ENCODE measurements at regions not wholly inside any gene's neighbourhood (a gene's known extent, or its start where the extent isn't known, plus 50 kb on each side); places are given as distances from the start of the nearest gene placed in this dataset.
A peak's percentile ranks its signal among the peaks of the same experiment; 100 is the strongest.

DNA sequence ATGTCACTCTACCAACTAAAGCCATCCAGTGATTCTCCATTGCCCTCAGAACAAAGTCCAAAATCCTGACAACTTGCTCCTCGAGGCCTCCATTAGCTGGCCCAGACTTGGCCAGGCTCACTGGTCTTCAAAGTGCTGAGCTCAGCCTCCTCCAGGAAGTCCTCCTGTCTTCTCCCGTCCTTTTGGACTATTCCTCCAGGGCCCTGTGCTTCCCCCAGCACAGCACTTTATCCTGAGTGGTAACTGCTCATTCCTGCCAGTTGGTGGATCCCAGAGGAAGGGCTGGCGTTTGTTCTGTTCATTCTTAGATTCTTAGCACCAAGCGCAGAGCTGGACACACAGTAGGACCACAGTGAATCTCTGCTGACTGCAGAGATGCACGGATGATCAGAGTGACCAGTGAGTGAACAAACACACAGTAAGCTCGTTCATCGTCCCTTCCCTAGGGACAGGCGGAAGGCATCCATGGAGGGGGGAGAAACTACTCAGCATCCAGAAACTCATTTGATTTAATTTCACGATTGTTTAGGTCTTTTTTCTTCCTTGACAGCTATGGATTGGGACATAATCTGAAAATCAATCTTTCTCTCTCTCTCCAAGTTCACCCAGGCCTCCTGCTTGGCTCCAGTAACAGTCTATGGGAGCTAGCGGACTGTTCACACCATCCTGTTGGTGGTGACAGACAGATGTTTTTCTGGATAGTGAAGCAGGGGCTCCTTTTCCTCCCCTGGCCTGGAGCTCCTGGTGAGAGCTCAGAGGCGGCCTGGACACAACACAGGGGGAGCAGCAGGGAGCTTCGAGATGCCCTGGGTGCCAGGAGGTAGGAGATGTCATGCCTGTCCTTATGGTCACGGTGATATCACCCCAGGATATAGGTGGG, 180.2 kb downstream of the PTPRU start:
- CTCF ChIA-PET (ENCODE audit: low intra/inter-chr PET ratio, low total read pairs) = no interaction called here
- H3K9ac ChIP-seq (ENCODE audit: insufficient read depth, low read depth, low read length) = no peak overlapping the region
- no TSS peak for BruUV-seq (replicated peaks)
- POLR2A ChIA-PET = no interaction called here
- intact Hi-C loops (cut with micrococcal nuclease; ENCODE audit: unreplicated experiment) = no loop called here
- peak; percentile 50 for ATAC-seq
- DNase-seq (ENCODE audit: low spot score) = no peak
- no peaks in the 10 kb centered on the region for H3K79me2 ChIP-seq (ENCODE audit: insufficient read depth, low read length)
- no peak overlapping the region for H3K4me3 ChIP-seq (replicated peaks in 1 of 3; ENCODE audit: insufficient read depth in 1 of 3, low read depth in 2 of 3, low read length in 3 of 3)
- in situ Hi-C loops (cut with HindIII; ENCODE audit: extremely low pct_ligation_motif_present, low pct_unique_long_range_greater_than_20kb) = no loop called here
- H3K4me1 ChIP-seq (ENCODE audit: insufficient read depth, low read length) = no peaks in the 10 kb centered on the region
- H3K36me3 ChIP-seq (replicated peaks in 1 of 2; ENCODE audit: control insufficient read depth in 1 of 2, insufficient read depth in 2 of 2, low read length in 2 of 2) = no peaks in the 10 kb centered on the region
- WGBS (ENCODE audit: low lambda C conversion rate) = 40% methylated on average over 10 of the region's 13 CpGs
- FAIRE-seq = no peak
- no peak overlapping the region for H3K4me2 ChIP-seq (ENCODE audit: low read depth, low read length)
- H2AFZ ChIP-seq (ENCODE audit: low read length) = no peak overlapping the region
- TF ChIP-seq ZNF558 (CRISPR knock-in tag; IDR thresholded peaks at IDR 0.05; ENCODE audit: borderline replicate concordance) = no peak
- peak; percentile 93 for TF ChIP-seq TEAD3 (CRISPR knock-in tag; optimal IDR thresholded peaks at IDR 0.05; ENCODE audit: borderline replicate concordance)
- no peaks in the 10 kb centered on the region; a peak in 1 of 5 replicates for H3K27me3 ChIP-seq (ENCODE audit: control insufficient read depth in 1 of 2, insufficient read depth in 2 of 2, low read length in 2 of 2)
- no peak overlapping the region for H3K27ac ChIP-seq (ENCODE audit: extremely low read length, insufficient read depth, low read length)
- H4K20me1 ChIP-seq (ENCODE audit: insufficient read depth, low read length) = no peaks in the 10 kb centered on the region
- H3K9me3 ChIP-seq (ENCODE audit: low read length) = no peaks in the 10 kb centered on the region

DNA sequence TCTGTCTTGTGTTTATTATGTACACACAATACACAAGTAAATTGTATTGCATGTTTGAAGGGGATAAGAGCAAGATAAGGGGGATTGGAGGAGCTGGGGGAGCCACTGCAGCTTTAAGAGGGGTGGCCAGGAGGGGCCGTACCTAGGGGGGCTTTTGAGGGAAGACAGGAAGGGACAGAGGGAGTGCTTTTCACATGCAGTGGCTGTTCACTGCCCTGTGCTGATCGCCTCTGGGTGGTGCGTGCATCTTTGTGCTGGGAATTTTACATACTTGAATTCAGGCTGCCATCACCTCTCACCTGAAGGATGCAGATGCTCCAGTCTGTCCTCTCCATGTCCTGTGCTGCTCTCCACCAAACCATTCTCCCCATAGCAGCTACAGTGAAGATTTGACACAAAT, 179.5 kb downstream of the PTPRU start:
- in situ Hi-C loops (cut with HindIII; ENCODE audit: extremely low pct_ligation_motif_present, low pct_unique_long_range_greater_than_20kb) (no loop called here), intact Hi-C loops (cut with micrococcal nuclease; ENCODE audit: unreplicated experiment) (no loop called here)
- no peak overlapping the region for H3K9ac ChIP-seq (ENCODE audit: insufficient read depth, low read depth, low read length)
- ChIA-PET CTCF (ENCODE audit: low intra/inter-chr PET ratio, low total read pairs) (no interaction called here), POLR2A (no interaction called here)
- no peaks in the 10 kb centered on the region for H3K36me3 ChIP-seq (replicated peaks in 1 of 2; ENCODE audit: control insufficient read depth in 1 of 2, insufficient read depth in 2 of 2, low read length in 2 of 2)
- BruUV-seq (replicated peaks) = no TSS peak
- H3K27ac ChIP-seq (ENCODE audit: extremely low read length, insufficient read depth, low read length) = no peak overlapping the region
- H3K9me3 ChIP-seq (ENCODE audit: low read length) = no peaks in the 10 kb centered on the region
- no peak overlapping the region for H2AFZ ChIP-seq (ENCODE audit: low read length)
- H3K4me3 ChIP-seq (replicated peaks in 1 of 3; ENCODE audit: insufficient read depth in 1 of 3, low read depth in 2 of 3, low read length in 3 of 3) = no peak overlapping the region
- no peaks in the 10 kb centered on the region for H4K20me1 ChIP-seq (ENCODE audit: insufficient read depth, low read length)
- FAIRE-seq = no peak
- no peak for DNase-seq (ENCODE audit: low spot score)
- no peaks in the 10 kb centered on the region; a peak in 1 of 5 replicates for H3K27me3 ChIP-seq (ENCODE audit: control insufficient read depth in 1 of 2, insufficient read depth in 2 of 2, low read length in 2 of 2)
- ATAC-seq = no peak
- H3K79me2 ChIP-seq (ENCODE audit: insufficient read depth, low read length) = no peaks in the 10 kb centered on the region
- H3K4me1 ChIP-seq (ENCODE audit: insufficient read depth, low read length) = no peaks in the 10 kb centered on the region
- 59% methylated on average over 2 of the region's 3 CpGs for WGBS (ENCODE audit: low lambda C conversion rate)
- H3K4me2 ChIP-seq (ENCODE audit: low read depth, low read length) = no peak overlapping the region
- no peak for TF ChIP-seq ZNF326 (CRISPR knock-in tag; IDR thresholded peaks at IDR 0.05; ENCODE audit: borderline replicate concordance)
- TF ChIP-seq, protein P1, sequence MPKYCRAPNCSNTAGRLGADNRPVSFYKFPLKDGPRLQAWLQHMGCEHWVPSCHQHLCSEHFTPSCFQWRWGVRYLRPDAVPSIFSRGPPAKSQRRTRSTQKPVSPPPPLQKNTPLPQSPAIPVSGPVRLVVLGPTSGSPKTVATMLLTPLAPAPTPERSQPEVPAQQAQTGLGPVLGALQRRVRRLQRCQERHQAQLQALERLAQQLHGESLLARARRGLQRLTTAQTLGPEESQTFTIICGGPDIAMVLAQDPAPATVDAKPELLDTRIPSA (CRISPR knock-in tag; IDR thresholded peaks at IDR 0.05; ENCODE audit: borderline replicate concordance) = no peak
- no peak for TF ChIP-seq MIER3 (CRISPR knock-in tag; IDR thresholded peaks at IDR 0.05; ENCODE audit: borderline replicate concordance)
- no peak for TF ChIP-seq ZNF446 (CRISPR knock-in tag; IDR thresholded peaks at IDR 0.05)
- no peak for TF ChIP-seq NFATC3 (CRISPR knock-in tag; IDR thresholded peaks at IDR 0.05)
- TF ChIP-seq HOXD1 (CRISPR knock-in tag; IDR thresholded peaks at IDR 0.05) = no peak
- TF ChIP-seq, protein P2, sequence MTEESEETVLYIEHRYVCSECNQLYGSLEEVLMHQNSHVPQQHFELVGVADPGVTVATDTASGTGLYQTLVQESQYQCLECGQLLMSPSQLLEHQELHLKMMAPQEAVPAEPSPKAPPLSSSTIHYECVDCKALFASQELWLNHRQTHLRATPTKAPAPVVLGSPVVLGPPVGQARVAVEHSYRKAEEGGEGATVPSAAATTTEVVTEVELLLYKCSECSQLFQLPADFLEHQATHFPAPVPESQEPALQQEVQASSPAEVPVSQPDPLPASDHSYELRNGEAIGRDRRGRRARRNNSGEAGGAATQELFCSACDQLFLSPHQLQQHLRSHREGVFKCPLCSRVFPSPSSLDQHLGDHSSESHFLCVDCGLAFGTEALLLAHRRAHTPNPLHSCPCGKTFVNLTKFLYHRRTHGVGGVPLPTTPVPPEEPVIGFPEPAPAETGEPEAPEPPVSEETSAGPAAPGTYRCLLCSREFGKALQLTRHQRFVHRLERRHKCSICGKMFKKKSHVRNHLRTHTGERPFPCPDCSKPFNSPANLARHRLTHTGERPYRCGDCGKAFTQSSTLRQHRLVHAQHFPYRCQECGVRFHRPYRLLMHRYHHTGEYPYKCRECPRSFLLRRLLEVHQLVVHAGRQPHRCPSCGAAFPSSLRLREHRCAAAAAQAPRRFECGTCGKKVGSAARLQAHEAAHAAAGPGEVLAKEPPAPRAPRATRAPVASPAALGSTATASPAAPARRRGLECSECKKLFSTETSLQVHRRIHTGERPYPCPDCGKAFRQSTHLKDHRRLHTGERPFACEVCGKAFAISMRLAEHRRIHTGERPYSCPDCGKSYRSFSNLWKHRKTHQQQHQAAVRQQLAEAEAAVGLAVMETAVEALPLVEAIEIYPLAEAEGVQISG (CRISPR knock-in tag; IDR thresholded peaks at IDR 0.05) = no peak
- TF ChIP-seq IKZF4 (CRISPR knock-in tag; IDR thresholded peaks at IDR 0.05; ENCODE audit: borderline replicate concordance, low read depth, not compliant biosample characterization) = no peak
- TF ChIP-seq HNF4A (CRISPR knock-in tag; IDR thresholded peaks at IDR 0.05) = no peak
- TF ChIP-seq ZFP41 (CRISPR knock-in tag; IDR thresholded peaks at IDR 0.05; ENCODE audit: borderline replicate concordance) = no peak
- no peak for TF ChIP-seq ZNF550 (CRISPR knock-in tag; IDR thresholded peaks at IDR 0.05; ENCODE audit: borderline replicate concordance)
- TF ChIP-seq SNAPC2 (CRISPR knock-in tag; IDR thresholded peaks at IDR 0.05) = no peak
